SKM-1 (cell line): ENCODE measurements at regions not wholly inside any gene's neighbourhood (a gene's known extent, or its start where the extent isn't known, plus 50 kb on each side); places are given as distances from the start of the nearest gene placed in this dataset.
A peak's percentile ranks its signal among the peaks of the same experiment; 100 is the strongest.
"Not testable (repeated sequence)": the region's sequence is repeated elsewhere in the genome, so short reads cannot be mapped to it uniquely, and the experiment has no call there.

Experiments
- DNase-seq: peaks from one replicate; lab custom pipeline; 2025; ENCODE audit not compliant: unreplicated experiment; lab: John Stamatoyannopoulos, UW

DNA sequence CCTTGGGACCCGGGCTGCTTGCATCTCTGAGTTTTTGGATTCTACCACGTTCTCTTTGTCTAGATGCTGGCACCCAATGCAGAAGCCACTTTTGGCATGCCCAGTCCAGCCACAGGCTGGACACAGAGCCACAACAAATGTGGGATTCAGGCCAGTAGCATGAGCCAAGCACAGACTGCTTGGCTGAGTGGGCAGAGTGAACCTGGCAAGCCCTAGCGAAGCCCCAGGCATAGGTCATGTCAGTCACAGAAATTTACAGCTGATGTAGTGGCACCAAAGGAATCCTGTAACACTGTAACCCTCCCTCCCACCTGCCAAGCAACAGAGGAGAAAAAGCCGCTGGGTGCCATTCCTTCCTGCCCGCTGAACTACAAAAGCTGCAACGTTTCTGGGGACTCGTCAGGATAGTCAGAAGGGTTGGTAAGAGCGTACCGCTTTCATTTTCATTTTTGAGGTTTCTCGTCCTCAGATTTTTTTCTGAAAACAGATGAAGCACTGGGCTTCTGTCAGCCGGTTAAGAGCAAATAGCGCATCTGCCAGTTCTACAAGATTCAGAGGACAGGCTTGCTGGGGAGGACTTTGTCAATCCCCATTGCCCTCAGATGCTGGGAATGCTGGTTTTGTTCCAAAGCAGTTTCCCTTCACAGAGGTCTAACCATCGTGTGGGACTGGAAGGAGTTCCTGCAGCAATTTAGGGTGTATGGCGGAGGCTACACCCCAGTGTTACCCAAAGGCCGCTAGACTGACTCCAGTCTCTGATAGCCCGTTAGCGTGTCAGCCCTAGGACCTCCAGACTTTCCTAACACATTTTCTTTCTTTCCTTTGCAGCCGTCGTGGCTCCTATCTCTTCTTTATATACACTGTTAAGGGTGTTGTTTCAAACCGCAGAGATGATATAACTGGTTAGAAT, 399.0 kb downstream of the HTR1A start:
- no peak for DNase-seq

DNA sequence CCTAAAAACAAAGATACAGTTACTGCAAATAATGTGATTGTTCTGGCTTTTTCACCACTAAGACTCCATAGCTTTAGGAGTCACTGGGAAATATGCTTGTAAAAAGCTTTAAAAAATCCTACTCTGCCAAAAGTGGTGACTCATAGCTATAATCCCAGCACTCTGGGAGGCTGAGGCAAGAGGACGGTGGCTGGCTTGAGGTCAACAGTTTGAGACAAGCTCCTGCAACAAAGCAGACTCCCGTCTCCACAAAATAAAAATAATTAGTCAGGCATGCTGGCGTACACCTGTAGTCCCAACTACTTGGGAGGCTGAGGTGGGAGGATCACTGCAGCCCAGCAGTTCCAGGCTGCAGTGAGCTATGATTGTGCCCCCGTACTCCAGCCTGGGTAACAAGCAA, 406.4 kb downstream of the HTR1A start:
- DNase-seq: no peak

DNA sequence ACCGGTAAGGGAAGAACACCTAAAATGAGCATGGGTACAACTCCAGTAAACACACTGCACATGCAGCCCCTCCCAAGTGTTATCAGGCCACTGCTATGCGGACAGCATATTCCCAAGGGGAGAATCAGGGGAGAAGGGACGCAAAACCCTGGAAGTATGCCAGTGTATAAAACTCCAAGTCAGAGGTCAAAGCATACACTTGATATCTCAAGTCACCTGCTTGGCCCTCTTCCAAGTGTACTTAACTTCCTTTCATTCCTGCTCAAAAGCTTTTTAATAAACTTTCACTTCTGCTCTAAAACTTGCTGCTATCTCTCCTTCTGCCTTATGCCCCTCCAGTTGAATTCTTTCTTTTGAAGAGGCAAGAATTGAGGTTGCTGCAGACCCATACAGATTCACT, 408.1 kb downstream of the HTR1A start:
- DNase-seq: no peak

DNA sequence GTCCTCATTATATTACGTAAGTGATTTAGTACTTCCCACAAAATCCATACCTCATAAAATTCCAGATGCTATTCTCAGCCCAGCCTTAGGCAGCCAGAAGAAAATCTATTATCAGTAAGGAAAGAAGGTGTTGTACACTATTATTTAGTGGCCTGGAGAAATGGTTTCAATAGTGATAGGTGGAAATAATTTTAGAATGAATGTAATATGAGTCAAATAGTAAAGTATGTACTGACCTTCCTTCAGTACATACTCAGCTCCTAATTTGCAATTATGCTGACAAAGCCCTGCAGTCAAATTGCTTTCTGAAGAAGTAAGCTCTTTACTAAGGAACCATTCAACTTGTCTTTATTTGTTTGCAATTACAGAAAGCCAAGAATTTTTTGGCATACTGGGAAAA, 409.2 kb downstream of the HTR1A start:
- DNase-seq: no peak

DNA sequence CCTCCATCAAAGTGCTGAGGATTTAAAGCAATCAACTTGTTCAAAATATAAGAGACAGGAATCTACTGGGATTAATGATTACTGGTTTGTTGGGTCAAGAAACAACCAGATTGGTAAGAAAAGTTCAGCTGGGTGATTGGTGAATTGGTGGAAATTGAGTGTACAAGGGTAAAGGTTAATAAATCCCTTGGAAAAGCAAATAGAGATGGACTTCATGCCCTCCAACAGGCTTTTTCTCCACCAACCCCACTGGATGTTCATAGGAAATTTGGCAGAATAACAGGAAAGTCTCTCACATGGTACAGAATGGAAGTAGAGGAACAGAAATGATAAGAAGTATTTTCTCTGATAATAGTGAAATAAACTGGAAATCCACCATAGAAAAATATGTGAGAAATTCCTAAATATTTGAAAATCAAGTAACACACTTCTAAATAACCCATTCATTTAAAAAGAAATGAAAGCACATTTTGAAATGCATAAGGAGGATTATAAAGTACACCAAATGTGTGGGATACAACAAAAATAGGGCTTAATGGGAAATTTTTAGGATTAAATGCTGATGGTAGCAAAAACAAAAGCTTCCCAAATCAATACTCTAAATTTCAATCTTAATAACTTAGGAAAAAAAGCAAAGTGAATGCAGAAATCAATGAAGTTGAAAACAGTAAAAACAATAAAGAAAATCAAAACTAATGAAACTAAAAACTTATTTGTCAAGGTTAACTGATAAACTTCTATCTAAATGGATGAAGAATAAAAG, 426.2 kb downstream of the HTR1A start:
- DNase-seq: no peak

DNA sequence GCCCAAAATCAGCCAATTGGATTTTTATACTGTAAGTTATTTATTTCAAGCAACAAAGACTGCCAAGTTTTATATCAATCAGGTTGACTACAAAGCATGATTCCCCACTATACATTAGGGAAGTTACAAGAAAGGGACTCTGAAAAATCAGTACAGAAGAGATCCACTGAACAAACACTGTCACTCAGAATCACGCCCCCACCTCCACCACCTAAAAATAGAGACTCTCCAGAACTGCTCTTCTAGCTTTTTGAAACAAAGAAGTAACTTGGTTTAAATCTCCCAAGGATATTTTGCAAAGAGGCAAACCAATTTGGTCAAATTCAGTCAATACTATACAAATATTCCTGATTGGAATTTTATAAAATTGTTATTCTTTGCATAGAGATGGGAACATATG, 438.0 kb downstream of the HTR1A start:
- DNase-seq: no peak

DNA sequence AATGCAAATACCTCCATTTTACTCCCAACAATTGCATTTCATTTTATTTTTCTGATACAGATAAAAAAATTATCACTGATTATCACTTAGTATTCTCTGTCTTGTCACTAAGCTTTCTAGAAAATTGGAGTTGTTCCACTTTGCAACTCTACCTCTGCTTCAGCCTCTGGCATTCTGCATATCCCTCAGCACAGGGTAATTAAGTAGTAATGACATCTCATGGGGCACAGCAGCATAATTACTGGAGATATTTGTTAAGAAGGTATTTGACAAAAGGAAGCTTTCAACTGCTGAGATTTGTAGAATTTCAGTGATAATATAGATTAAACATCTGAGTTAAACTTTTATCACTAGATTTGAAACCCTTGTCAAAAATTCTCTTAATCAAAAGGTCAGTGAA, 446.2 kb downstream of the HTR1A start:
- DNase-seq: no peak

DNA sequence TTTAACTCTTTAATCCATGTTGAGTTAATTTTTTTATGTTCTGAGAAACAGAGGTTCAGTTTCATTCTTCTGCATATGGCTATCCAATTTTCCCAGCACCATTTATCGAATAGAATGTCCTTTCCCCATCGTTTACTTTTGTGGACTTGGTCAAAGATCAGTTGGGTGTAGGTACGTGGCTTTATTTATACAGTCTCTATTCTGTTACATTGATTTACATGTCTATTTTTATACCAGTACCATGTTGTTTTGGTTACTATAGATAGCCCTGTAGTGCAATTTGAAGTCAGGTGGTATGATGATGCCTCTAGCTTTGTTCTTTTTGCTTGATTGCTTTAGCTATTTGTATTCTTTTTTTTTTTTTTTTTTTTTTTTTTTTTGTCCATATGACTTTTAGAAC, 462.0 kb downstream of the HTR1A start:
- DNase-seq: no peak

DNA sequence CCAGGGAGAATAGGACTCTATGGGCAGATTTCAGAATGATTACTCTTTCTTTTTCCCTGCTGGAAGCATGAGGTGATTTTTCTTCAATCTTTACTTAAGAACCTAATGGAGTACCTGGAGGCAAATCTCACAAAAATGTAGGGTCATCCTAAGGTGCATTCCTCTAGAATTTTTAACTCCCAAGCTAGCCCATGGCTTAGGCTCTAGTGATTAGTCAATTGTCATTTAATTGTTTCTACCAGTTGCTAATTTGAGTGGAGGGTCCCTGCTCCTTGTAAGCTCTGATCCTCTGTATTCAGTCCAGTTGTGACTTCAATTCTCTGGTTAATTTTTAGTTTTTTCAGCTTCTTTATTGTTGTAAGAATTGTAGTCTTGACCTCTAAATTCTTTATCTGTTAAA, 467.0 kb downstream of the HTR1A start:
- no peak for DNase-seq

DNA sequence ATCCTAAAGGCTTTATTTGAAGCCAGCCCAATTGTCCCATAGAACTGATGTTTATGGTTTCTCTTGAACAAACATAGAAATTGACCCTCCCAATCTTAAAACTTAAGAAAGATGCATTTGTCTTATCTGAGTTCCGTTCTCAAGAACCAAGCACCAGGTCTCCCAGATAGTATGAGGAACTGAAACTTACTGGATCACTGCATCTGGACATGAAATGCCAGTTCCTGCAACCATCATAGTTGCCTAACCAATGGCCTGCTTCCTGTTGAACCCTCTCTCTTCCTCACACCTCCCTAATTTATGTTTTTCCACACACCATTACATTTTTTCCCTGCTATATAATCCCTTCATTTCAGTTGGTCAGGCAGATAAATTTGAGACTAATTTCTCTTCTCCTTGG, 478.9 kb downstream of the HTR1A start:
- no peak for DNase-seq

DNA sequence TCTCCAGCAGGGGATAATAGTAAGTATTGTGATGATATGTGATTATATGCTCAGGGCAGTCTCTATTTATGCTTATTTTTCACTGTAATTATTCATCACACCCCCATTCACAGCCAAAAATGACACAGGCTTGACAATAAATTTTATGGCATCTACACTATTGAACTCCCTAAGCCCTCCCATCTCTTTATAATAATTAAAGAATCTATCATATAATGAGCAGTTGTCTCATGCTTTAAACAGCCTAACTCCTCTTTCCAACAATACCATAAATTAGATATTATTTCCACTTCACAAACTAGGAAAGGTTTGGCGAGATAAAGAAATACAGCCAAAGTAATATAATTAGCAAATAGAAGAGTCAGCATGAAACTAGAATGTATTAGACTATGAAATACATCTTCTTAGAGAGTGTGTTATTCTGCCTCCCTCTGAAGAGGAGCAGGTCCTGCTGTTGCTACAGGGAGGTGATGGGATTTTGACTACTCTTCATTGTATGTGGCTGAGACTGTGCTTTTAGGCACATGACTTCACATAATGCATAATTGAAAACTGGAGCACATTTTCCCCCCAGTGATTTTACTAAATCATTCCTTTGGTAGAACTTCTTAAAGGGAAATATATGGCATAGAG, 488.8 kb downstream of the HTR1A start:
- no peak for DNase-seq

DNA sequence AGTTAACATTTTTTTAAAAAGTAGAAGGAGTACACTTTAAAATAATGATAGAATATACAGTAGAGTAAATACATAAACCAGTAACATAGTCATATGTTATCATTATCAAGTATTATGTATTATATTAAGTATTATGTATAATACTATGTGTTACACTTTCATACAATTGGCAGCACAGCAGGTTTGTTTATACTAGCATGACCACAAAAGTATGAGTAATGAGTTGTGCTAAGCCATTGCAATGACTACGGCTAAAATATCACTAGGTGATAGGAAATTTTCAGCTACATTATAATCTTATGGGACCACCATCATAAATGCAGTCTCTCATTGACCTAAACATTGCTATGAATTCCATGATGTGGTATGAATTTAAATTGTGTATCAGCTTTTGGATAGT, 506.0 kb downstream of the HTR1A start:
- DNase-seq: no peak

DNA sequence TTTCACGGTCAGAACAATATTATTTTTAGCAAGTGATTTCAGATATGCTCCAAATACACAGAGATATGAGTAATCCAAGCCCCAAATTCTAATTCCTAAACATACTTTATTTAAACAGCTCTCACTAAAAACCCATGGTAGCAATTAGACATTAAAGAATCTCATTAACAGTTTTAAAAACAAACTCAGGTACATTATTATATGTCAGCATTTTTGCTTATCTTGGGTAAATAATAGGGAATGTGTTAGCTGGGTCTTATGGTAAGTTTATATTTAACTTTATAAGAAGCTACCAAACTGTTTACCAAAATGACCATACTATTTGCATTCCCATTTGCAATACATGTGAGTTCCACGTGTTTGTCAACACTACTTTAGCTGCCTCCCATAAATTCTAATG, 511.1 kb downstream of the HTR1A start:
- no peak for DNase-seq

DNA sequence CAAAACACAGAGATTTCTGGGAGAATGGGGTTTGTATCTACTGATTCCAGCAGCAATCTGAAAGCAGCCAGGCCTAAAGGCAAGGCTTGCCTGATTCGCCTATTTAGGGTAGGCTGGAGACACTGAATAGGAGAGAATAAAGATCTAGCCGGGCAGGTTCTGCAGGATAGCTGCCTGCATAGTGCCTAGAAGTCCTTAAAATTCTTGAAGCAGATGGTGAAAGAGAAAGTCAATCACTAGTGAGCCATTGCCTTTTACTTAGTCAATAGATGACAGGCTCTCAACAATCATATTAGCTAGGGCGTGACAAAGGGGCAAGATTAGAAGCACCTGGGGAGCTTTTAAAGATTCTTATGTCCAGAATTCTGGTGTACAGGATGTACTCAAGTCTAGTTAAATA, 522.7 kb downstream of the HTR1A start:
- no peak for DNase-seq

DNA sequence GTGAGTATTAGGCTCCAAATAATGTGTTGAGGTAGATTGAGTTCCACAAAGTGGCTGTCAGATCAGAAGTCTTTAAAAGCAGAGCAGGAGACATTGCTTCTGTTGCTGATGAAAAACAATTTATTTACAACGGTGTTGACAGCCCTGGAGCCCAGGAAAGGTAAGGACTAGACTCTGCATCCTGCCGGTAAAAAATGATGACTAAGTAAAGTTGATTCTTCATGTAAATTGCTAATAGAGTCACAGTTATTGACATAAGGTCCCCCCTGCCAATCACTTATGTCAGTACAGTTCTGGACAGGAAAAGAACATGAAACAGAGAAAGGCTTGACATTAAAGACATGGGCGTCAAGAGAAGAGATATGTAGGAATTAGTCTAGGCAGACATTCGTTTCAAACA, 552.5 kb downstream of the HTR1A start:
- no peak for DNase-seq

DNA sequence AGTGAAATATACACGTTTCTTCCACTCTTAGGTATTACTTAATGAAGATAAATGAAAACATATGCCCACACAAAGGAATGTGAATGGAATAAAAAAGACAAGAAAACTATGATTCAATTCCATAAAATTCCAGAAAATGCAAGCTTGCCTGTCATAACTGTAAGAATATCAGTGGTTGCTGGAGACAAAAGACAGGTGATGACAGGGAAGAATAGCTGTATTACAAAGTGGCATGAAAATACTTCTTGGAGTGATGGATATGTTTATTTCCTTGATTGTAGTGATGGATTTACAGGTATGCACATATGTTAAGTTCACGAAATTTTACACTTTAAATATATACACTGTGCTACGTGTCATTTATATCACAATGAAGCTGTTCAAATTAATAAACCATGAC, 553.3 kb downstream of the HTR1A start:
- DNase-seq: no peak

DNA sequence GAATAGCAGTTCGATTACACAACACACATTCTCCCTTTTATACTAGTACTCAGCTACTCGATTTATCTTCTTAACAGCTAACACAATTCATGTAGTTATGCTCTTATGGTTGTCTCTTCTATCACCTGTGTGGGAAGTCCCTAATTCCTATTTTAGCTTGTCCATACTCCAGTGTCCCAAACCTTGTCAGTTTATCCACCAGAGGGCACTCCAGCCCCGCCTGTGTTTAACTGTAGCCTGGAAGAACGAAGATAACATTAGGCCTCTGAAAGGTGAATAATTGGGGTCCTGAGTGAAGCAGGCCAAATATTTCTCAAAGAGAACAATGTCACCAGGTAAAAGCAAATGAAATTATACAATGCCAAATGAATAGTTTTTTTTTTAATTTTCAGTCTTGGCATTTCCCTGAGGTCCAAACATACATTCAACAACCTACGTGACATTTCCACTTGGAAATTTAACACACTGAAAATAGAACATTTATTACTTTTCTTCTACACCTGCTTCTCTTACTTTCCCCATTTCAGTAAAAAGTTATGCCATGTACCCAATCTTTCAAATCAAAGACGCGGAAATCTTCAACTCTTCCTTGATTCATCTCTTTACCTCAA, 560.7 kb downstream of the HTR1A start:
- peak; percentile 33 for DNase-seq

DNA sequence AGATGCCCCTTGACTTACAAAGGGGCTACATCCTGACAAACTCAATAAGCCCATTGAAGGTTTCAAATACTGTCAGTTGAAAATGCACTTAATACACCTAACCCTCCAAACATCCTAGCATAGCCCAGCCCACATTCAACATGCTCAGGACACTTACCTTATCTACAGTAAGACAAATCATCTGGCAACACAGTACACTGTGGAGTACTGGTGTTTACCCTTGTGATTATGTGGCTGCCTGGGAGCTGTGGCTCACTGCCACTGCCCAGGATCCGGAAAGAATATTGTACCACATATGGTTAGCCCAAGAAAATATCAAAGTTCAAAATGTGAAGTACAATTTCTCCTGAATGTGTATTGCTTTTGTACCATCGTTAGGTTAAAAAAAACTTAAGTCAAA, 562.2 kb downstream of the HTR1A start:
- no peak for DNase-seq

DNA sequence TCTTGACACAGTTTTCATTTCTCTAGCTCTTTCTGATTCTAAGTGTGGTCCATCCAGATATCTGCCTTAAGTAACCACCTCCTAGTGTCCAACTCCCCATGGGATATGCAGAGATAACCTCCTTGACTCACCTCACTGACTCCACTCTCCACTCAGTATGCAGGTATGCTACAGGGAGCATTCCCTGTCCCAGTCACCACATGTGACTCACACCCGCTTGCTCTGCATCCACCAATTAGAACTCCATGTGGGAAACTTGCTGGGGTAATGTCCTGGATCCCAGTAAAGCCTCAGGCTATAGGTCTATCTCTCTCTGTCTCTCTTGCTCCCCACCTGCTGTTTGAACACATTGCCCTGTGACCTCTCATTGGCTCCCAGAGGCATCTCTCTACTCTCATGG, 563.9 kb downstream of the HTR1A start:
- DNase-seq: no peak

DNA sequence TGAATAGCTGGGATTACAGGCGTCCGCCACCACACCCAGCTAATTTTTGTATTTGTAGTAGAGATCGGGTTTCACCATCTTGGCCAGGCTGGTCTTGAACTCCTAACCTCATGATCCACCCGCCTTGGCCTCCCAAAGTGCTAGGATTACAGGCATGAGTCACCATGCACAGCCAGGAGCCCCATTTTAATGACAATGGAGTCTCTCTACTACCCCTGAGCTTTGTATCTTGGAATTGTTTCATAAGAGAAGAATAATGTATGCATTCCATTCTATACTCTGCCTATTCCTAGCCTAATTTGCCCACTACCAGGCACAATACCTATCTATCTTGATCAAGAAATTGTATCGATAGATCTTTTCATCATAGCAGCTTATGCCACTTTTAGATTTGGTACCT, 574.1 kb downstream of the HTR1A start:
- not testable (repeated sequence) for DNase-seq

DNA sequence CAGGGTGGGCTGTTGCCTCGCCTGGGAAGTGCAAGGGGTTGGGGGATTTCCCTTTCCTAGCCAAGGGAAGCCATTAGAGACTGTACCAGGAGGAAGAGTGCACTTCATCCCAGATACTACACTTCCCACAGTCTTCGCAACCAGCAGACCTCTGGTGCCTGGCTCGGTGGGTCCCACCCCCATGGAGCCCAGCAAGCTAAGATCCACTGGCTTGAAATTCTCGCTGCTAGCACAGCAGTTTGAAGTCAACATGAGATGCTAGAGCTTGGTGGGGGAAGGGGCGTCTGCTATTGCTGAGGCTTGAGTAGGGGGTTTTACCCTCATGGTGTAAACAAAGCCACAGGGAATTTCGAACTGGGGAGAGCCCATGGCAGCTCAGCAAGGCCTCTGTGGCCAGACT, 586.4 kb downstream of the HTR1A start:
- no peak for DNase-seq

DNA sequence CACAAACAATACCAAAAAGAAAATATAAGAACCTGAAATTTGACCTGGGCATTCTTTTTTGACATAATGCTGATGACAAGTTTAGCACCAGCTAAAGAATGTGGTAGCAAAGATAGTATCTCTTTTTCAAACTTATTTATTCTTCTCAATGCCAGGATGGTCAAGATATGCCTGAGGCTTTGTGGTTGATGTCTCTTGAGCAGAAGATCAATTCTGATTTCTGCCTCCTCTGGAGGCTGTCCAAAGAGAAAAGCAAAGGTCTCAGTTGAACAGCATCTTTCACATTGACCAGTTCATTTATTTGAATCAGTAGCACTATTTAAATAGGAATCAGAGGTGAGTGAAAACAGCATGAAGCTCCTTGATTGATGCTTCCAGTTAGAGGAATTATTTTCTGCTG, 588.2 kb downstream of the HTR1A start:
- DNase-seq: no peak
